PC-9 (cell line): ENCODE measurements at regions not wholly inside any gene's neighbourhood (a gene's known extent, or its start where the extent isn't known, plus 50 kb on each side); places are given as distances from the start of the nearest gene placed in this dataset.

Experiments
- CTCF ChIP-seq: fragments of 200-600 bp; sonication (generic); conservative IDR thresholded peaks from 2 replicates; pipeline ENCODE4 v1.6.1; 2017; ENCODE audit warnings: mixed run types, antibody characterized with exemption, mild to moderate bottlenecking, moderate library complexity
- EZH2 ChIP-seq: fragments of 200-600 bp; sonication (generic); IDR thresholded peaks from 2 replicates; pipeline ENCODE4 v1.8.0; 2017; ENCODE audit warnings: antibody characterized with exemption, low read depth

DNA sequence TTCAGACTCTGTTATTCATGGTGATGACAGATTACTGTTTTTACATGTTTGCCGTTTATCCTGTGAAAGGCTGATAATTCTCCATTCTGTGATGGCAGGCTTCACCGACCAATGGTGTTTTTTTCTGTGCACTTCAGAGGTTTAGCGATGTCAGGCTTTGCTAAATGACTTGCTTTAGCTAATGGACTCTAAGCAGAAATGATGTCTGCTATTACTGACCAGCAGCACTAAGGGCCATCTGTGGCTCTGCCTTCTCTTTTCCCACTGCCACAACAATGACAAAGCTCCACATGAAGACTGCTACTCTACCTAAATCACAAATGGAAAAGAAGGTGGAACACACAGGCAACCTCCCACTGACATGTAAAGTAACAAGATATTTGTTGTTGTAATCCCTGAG is 68.4 kb upstream of the ALB start:
- TF ChIP-seq CTCF (no peak), EZH2 (no peak)
